ENCODE measurements at regions not wholly inside any gene's neighbourhood (a gene's known extent, or its start where the extent isn't known, plus 50 kb on each side); places are given as distances from the start of the nearest gene placed in this dataset.

GRCh38 chr1:166544036-166544435 lies 295.2 kb upstream of the POGK start:
- ATAC-seq (no peak), DNase-seq (no peak)
- CTCF ChIA-PET: interaction anchor here (0.9 kb wide), 1 partner anchor 65 kb away, joined by 3 read pairs; no protein-coding TSS in a partner anchor
- Mint-ChIP-seq H3K4me1 (ENCODE audit: low read depth) (no peaks in the 10 kb centered on the region), H3K9me3 (peaks cover 2% of the 10 kb centered on the region), H3K4me3 (no peak overlapping the region), H3K27ac (no peak overlapping the region), H3K36me3 (ENCODE audit: low read depth) (no peaks in the 10 kb centered on the region), H3K27me3 (peaks cover 5% of the 10 kb centered on the region)
- TF ChIP-seq CTCF (IDR thresholded peaks at IDR 0.05): no peak
- intact Hi-C loops (cut with micrococcal nuclease): no loop called here
- POLR2A ChIA-PET: no interaction called here

GRCh38 chr1:166544561-166544960 lies 294.7 kb upstream of the POGK start:
- Mint-ChIP-seq H3K27me3 (peaks cover 3% of the 10 kb centered on the region), H3K4me1 (ENCODE audit: low read depth) (no peaks in the 10 kb centered on the region)
- CTCF ChIA-PET: no interaction called here

GRCh38 chr1:166552706-166553105 lies 286.6 kb upstream of the POGK start:
- ATAC-seq (no peak), DNase-seq (no peak)
- CTCF ChIA-PET: no interaction called here
- H3K9me3 Mint-ChIP-seq: peaks cover 6% of the 10 kb centered on the region
- H3K36me3 Mint-ChIP-seq (ENCODE audit: low read depth): no peaks in the 10 kb centered on the region
- H3K4me1 Mint-ChIP-seq (ENCODE audit: low read depth): no peaks in the 10 kb centered on the region
- no peak overlapping the region for H3K27ac Mint-ChIP-seq
- H3K27me3 Mint-ChIP-seq: peaks cover 3% of the 10 kb centered on the region
- POLR2A ChIA-PET: no interaction called here
- no peak overlapping the region for H3K4me3 Mint-ChIP-seq
- intact Hi-C loops (cut with micrococcal nuclease): no loop called here
- no peak for TF ChIP-seq CTCF (IDR thresholded peaks at IDR 0.05)

More at GRCh38 chr1:166544561-166544960, 294.7 kb upstream of the POGK start:
- no peak for DNase-seq
- no peak for TF ChIP-seq CTCF (IDR thresholded peaks at IDR 0.05)
- H3K4me3 Mint-ChIP-seq: no peak overlapping the region
- H3K27ac Mint-ChIP-seq: no peak overlapping the region
- peaks cover 5% of the 10 kb centered on the region for H3K9me3 Mint-ChIP-seq
- ATAC-seq: no peak
- no peaks in the 10 kb centered on the region for H3K36me3 Mint-ChIP-seq (ENCODE audit: low read depth)
- POLR2A ChIA-PET: interaction anchor here (0.6 kb wide), 1 partner anchor 79 kb away, joined by 3 read pairs; no protein-coding TSS in a partner anchor
- intact Hi-C loops (cut with micrococcal nuclease): no loop called here

GRCh38 chr1:166570954-166571353 lies 268.3 kb upstream of the POGK start:
- Mint-ChIP-seq H3K4me3 (no peak overlapping the region), H3K36me3 (ENCODE audit: low read depth) (no peaks in the 10 kb centered on the region), H3K27me3 (peaks cover 4% of the 10 kb centered on the region), H3K4me1 (ENCODE audit: low read depth) (no peaks in the 10 kb centered on the region), H3K9me3 (no peaks in the 10 kb centered on the region), H3K27ac (no peak overlapping the region)
- DNase-seq (no peak), ATAC-seq (no peak)
- TF ChIP-seq CTCF (IDR thresholded peaks at IDR 0.05): no peak
- ChIA-PET CTCF (no interaction called here), POLR2A (no interaction called here)
- intact Hi-C loops (cut with micrococcal nuclease): no loop called here

- DNase-seq (no peak), ATAC-seq (no peak)
- intact Hi-C loops (cut with micrococcal nuclease): no loop called here
- no peak for TF ChIP-seq CTCF (IDR thresholded peaks at IDR 0.05)
- H3K4me3 Mint-ChIP-seq: no peak overlapping the region
- H3K27me3 Mint-ChIP-seq: peaks cover 8% of the 10 kb centered on the region
- no peaks in the 10 kb centered on the region for H3K36me3 Mint-ChIP-seq (ENCODE audit: low read depth)
- H3K4me1 Mint-ChIP-seq (ENCODE audit: low read depth): no peaks in the 10 kb centered on the region
- ChIA-PET POLR2A (no interaction called here), CTCF (no interaction called here)
- no peak overlapping the region for H3K27ac Mint-ChIP-seq
- H3K9me3 Mint-ChIP-seq: no peaks in the 10 kb centered on the region
Measured at GRCh38 chr1:166573199-166573598, 266.1 kb upstream of the POGK start.
